Trophoblast cell (in vitro differentiated cells and primary cell): ENCODE measurements at regions not wholly inside any gene's neighbourhood (a gene's known extent, or its start where the extent isn't known, plus 50 kb on each side); places are given as distances from the start of the nearest gene placed in this dataset.

Experiments used
- DNase-seq, 2 donors: peaks; one replicate each; pipeline ENCODE4 v3.0.0-alpha.2; 2016
- H2AFZ ChIP-seq: 2 replicates; pipeline ENCODE4 v1.6.1; 2013; ENCODE audit warnings: low read length, moderate library complexity, mild to moderate bottlenecking; ENCODE audit not compliant: insufficient read depth, poor library complexity
- H2AK5ac ChIP-seq: 2 replicates; pipeline ENCODE4 v1.6.1; 2013; ENCODE audit warnings: mild to moderate bottlenecking, low read length
- H2BK120ac ChIP-seq: 2 replicates; pipeline ENCODE4 v1.6.1; 2013; ENCODE audit warnings: low read length, mild to moderate bottlenecking, moderate library complexity; ENCODE audit not compliant: insufficient read depth, poor library complexity
- H2BK12ac ChIP-seq: 2 replicates; pipeline ENCODE4 v1.6.1; 2013; ENCODE audit warnings: mild to moderate bottlenecking, low read length, moderate library complexity
- H2BK5ac ChIP-seq: 2 replicates; pipeline ENCODE4 v1.6.1; 2013; ENCODE audit warnings: low read length, low read depth, moderate library complexity, mild to moderate bottlenecking; ENCODE audit not compliant: poor library complexity
- H3K14ac ChIP-seq: 2 replicates; pipeline ENCODE4 v1.6.1; 2013; ENCODE audit warnings: mild to moderate bottlenecking, low read length
- H3K18ac ChIP-seq: 2 replicates; pipeline ENCODE4 v1.6.1; 2013; ENCODE audit warnings: mild to moderate bottlenecking, low read length
- H3K23ac ChIP-seq: 2 replicates; pipeline ENCODE4 v1.6.1; 2013; ENCODE audit warnings: low read length
- H3K27ac ChIP-seq: 2 replicates; pipeline ENCODE4 v1.5.1; 2013; ENCODE audit warnings: low read depth, mild to moderate bottlenecking, inconsistent platforms, low read length, moderate library complexity
- H3K27me3 ChIP-seq: 2 replicates; pipeline ENCODE4 v1.6.1; 2013; ENCODE audit warnings: inconsistent platforms, mild to moderate bottlenecking, low read length, moderate library complexity; ENCODE audit not compliant: insufficient read depth
- H3K36me3 ChIP-seq, 2 experiments: 1 replicate in 1 of 2; 2 replicates in 1 of 2; pipeline ENCODE4 v1.6.1; 2013; ENCODE audit warnings: low read length in 2 of 2, mild to moderate bottlenecking in 2 of 2, moderate library complexity in 1 of 2; ENCODE audit not compliant: insufficient read depth in 2 of 2, control insufficient read depth in 1 of 2
- H3K4ac ChIP-seq: 2 replicates; pipeline ENCODE4 v1.6.1; 2013; ENCODE audit warnings: low read depth, mild to moderate bottlenecking, low read length, moderate library complexity
- H3K4me1 ChIP-seq, 2 experiments: 1 replicate in 1 of 2; 2 replicates in 1 of 2; pipeline ENCODE4 v1.6.1; 2013; ENCODE audit warnings: low read length in 2 of 2, mild to moderate bottlenecking in 2 of 2, moderate library complexity in 1 of 2; ENCODE audit not compliant: insufficient read depth in 2 of 2, control insufficient read depth in 1 of 2
- H3K4me2 ChIP-seq: 2 replicates; pipeline ENCODE4 v1.6.1; 2013; ENCODE audit warnings: inconsistent platforms, mild to moderate bottlenecking, low read length, moderate library complexity
- H3K4me3 ChIP-seq: 2 replicates; pipeline ENCODE4 v1.5.1; 2013; ENCODE audit warnings: mild to moderate bottlenecking, low read depth, low read length, inconsistent platforms
- H3K79me1 ChIP-seq: one replicate; pipeline ENCODE4 v1.6.1; 2013; ENCODE audit warnings: low read length
- H3K79me2 ChIP-seq: 2 replicates; pipeline ENCODE4 v1.6.1; 2013; ENCODE audit warnings: low read length, mild to moderate bottlenecking; ENCODE audit not compliant: control insufficient read depth, insufficient read depth, poor library complexity
- H3K9ac ChIP-seq: 2 replicates; pipeline ENCODE4 v1.6.1; 2013; ENCODE audit warnings: mild to moderate bottlenecking, low read length
- H3K9me3 ChIP-seq: 2 replicates; pipeline ENCODE4 v1.6.1; 2013; ENCODE audit warnings: low read depth, mild to moderate bottlenecking, control low read depth, inconsistent platforms, low read length; ENCODE audit not compliant: insufficient read depth
- H4K12ac ChIP-seq: 2 replicates; pipeline ENCODE4 v1.6.1; 2013; ENCODE audit warnings: low read depth, mild to moderate bottlenecking, low read length, moderate library complexity
- H4K8ac ChIP-seq: 2 replicates; pipeline ENCODE4 v1.6.1; 2013; ENCODE audit warnings: low read depth, mild to moderate bottlenecking, low read length, moderate library complexity
- H4K91ac ChIP-seq: one replicate; pipeline ENCODE4 v1.6.1; 2013; ENCODE audit warnings: low read depth, mild to moderate bottlenecking, low read length, moderate library complexity
- WGBS: extraction: QIAGEN DNeasy Blood & Tissue Kit; methylation state at CpG from one replicate; pipeline ENCODE4 v1.1.7; 2013; ENCODE audit warnings: missing lambda C conversion rate; ENCODE audit not compliant: insufficient read length, insufficient coverage; ENCODE audit errors: extremely low coverage; 5-methylcytosine and 5-hydroxymethylcytosine counted together

GRCh38 chr10:3692387-3692999 is 92.5 kb downstream of the KLF6 start:
- no peak overlapping the region for H3K9ac ChIP-seq
- no peak overlapping the region for H2BK5ac ChIP-seq
- DNase-seq: no peak
- H3K18ac ChIP-seq: no peak overlapping the region
- H4K91ac ChIP-seq: no peak overlapping the region
- H3K14ac ChIP-seq: no peak overlapping the region
- no peak overlapping the region for H3K4me3 ChIP-seq
- H3K36me3 ChIP-seq: no peaks in the 10 kb centered on the region
- H3K27ac ChIP-seq: peak overlapping the region; percentile 56
- H2AFZ ChIP-seq: no peak overlapping the region
- H2BK120ac ChIP-seq: no peak overlapping the region
- no CpG with 5 or more reads among the region's 7 CpGs for WGBS
- H4K12ac ChIP-seq: no peak overlapping the region
- H3K27me3 ChIP-seq: no peaks in the 10 kb centered on the region
- H3K79me2 ChIP-seq: no peaks in the 10 kb centered on the region
- H2BK12ac ChIP-seq: no peak overlapping the region
- no peaks in the 10 kb centered on the region for H3K9me3 ChIP-seq
- peaks cover 3% of the 10 kb centered on the region for H3K79me1 ChIP-seq
- peaks cover 12 to 14% of the 10 kb centered on the region in 2 experiments for H3K4me1 ChIP-seq
- no peak overlapping the region for H3K23ac ChIP-seq
- no peak overlapping the region for H3K4ac ChIP-seq
- no peak overlapping the region for H4K8ac ChIP-seq
- H2AK5ac ChIP-seq: no peak overlapping the region
- peak overlapping the region; percentile 16 for H3K4me2 ChIP-seq

DNA sequence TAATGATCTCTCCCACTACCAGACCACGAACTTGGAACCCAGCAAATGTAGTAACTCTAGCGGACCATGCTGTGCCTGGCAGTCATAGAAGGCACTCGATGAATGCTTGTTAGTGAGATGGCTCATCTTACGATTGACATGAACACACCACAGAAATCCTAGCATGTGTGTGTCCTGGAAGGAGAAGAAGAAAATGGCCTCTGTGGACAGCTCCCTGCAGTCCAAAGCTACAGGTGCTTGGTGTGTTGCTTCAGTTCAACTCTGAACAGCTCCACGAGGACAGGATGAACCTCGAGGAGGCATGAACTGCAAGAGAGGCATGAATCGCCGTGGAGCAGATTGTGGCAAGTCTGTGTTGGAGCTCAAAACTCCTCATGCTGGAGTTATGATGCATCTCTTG is 93.5 kb downstream of the KLF6 start:
- H2BK120ac ChIP-seq: no peak overlapping the region
- no peak overlapping the region for H4K8ac ChIP-seq
- H3K4me1 ChIP-seq: peaks cover 12 to 14% of the 10 kb centered on the region in 2 experiments
- no peak overlapping the region for H3K23ac ChIP-seq
- no peak overlapping the region for H4K91ac ChIP-seq
- H2BK5ac ChIP-seq: no peak overlapping the region
- no peak overlapping the region for H2BK12ac ChIP-seq
- no peak overlapping the region for H3K4ac ChIP-seq
- no peaks in the 10 kb centered on the region for H3K79me2 ChIP-seq
- H3K18ac ChIP-seq: no peak overlapping the region
- H2AK5ac ChIP-seq: no peak overlapping the region
- H3K14ac ChIP-seq: no peak overlapping the region
- H3K36me3 ChIP-seq: no peaks in the 10 kb centered on the region
- no peak overlapping the region for H3K9ac ChIP-seq
- WGBS: no CpG with 5 or more reads among the region's 8 CpGs
- no peak overlapping the region for H4K12ac ChIP-seq
- H3K79me1 ChIP-seq: peaks cover 3% of the 10 kb centered on the region
- peak overlapping the region; percentile 9 for H3K27ac ChIP-seq
- no peaks in the 10 kb centered on the region for H3K27me3 ChIP-seq
- peaks cover 1% of the 10 kb centered on the region for H3K9me3 ChIP-seq
- no peak overlapping the region for H2AFZ ChIP-seq
- no peak overlapping the region for H3K4me3 ChIP-seq
- no peak for DNase-seq
- no peak overlapping the region for H3K4me2 ChIP-seq

- Histone ChIP-seq H3K27me3 (no peaks in the 10 kb centered on the region), H4K91ac (no peak overlapping the region), H3K36me3 (no peaks in the 10 kb centered on the region), H3K4me2 (no peak overlapping the region), H3K79me1 (peaks cover 3% of the 10 kb centered on the region), H2BK120ac (no peak overlapping the region), H3K18ac (no peak overlapping the region), H3K14ac (no peak overlapping the region), H4K12ac (no peak overlapping the region), H2BK5ac (no peak overlapping the region), H3K4me3 (no peak overlapping the region), H3K4me1 (peaks cover 12 to 14% of the 10 kb centered on the region in 2 experiments), H3K9ac (no peak overlapping the region), H4K8ac (no peak overlapping the region), H3K79me2 (no peaks in the 10 kb centered on the region), H2BK12ac (no peak overlapping the region), H3K9me3 (peaks cover 1% of the 10 kb centered on the region), H3K27ac (no peak overlapping the region), H3K23ac (no peak overlapping the region), H2AK5ac (no peak overlapping the region), H3K4ac (no peak overlapping the region), H2AFZ (no peak overlapping the region)
- no CpG with 5 or more reads among the region's 5 CpGs for WGBS
- DNase-seq: no peak
Measured at GRCh38 chr10:3689871-3690510, 95.0 kb downstream of the KLF6 start.

DNA sequence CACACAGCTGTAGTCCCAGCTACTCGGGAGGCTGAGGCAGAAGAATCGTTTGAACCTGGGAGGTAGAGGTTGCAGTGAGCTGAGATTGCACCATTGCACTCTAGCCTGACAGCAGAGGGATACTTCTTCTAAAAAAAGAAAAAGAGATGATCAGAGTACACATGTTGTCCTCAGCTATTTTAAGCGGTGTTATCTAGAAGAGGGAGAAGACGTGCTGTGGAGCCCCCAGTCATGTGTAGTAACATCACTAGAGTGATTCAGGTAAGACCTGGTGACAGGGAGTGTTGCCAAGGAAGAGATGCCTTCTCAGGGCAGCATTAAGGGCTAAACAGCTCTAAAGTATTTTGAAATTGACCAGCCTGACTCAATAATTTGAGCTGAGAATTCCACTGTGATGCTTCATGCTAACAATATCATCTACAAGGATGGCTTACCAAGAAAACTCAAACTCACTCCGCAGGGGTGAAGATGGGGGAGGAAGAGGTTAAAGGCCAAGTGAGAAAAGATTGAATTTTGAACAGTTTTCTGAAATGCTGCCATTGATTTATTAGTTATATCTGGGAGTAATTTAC is 97.4 kb downstream of the KLF6 start:
- no peak overlapping the region for H3K23ac ChIP-seq
- no peak overlapping the region for H2AK5ac ChIP-seq
- H4K8ac ChIP-seq: no peak overlapping the region
- peak in 1 of 2 donors; percentile 52 for DNase-seq
- H2BK5ac ChIP-seq: no peak overlapping the region
- no CpG with 5 or more reads among the region's 5 CpGs for WGBS
- H3K36me3 ChIP-seq: no peaks in the 10 kb centered on the region
- H3K9ac ChIP-seq: no peak overlapping the region
- no peak overlapping the region for H4K12ac ChIP-seq
- no peak overlapping the region for H3K27ac ChIP-seq
- no peak overlapping the region for H3K4me3 ChIP-seq
- H3K9me3 ChIP-seq: peaks cover 3% of the 10 kb centered on the region
- H2BK120ac ChIP-seq: no peak overlapping the region
- no peak overlapping the region for H3K18ac ChIP-seq
- no peaks in the 10 kb centered on the region for H3K79me2 ChIP-seq
- peaks cover 1% of the 10 kb centered on the region for H3K79me1 ChIP-seq
- no peaks in the 10 kb centered on the region for H3K27me3 ChIP-seq
- no peak overlapping the region for H3K14ac ChIP-seq
- H2AFZ ChIP-seq: no peak overlapping the region
- no peak overlapping the region for H3K4me2 ChIP-seq
- H4K91ac ChIP-seq: no peak overlapping the region
- H3K4ac ChIP-seq: no peak overlapping the region
- H2BK12ac ChIP-seq: no peak overlapping the region
- H3K4me1 ChIP-seq: peaks cover 8 to 12% of the 10 kb centered on the region in 2 experiments
